NCI-H2196 treated with DMSO at 0.1 percent for 48 hours (cell line): ENCODE measurements at regions not wholly inside any gene's neighbourhood (a gene's known extent, or its start where the extent isn't known, plus 50 kb on each side); places are given as distances from the start of the nearest gene placed in this dataset.
"Not testable (repeated sequence)": the region's sequence is repeated elsewhere in the genome, so short reads cannot be mapped to it uniquely, and the experiment has no call there.

Experiments used
- DNase-seq: peaks from one replicate; lab custom pipeline; 2025; ENCODE audit not compliant: unreplicated experiment; lab: John Stamatoyannopoulos, UW

DNA sequence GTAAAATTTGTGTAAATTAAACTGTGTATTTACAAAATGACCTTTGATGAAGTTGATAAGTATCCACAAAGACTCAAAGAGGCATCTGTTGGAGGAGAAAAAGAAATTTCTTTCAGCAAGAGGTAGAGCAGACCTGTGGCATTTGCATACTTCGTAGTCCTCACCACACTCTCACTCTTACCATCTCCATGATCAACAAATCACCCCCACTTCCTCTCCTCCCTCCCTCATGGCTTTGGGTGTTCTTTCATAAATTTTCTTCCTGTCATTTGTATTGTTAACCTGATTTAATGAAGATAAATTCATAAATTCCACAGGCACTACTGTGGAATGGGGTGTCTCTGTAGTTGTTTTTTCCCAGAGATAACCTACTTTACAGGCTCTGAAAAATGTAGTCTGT, 366.5 kb downstream of the ZNF674 start:
- no peak for DNase-seq

GRCh38 chrX:46173159-46173558, 372.1 kb downstream of the ZNF674 start:
- DNase-seq = no peak

DNA sequence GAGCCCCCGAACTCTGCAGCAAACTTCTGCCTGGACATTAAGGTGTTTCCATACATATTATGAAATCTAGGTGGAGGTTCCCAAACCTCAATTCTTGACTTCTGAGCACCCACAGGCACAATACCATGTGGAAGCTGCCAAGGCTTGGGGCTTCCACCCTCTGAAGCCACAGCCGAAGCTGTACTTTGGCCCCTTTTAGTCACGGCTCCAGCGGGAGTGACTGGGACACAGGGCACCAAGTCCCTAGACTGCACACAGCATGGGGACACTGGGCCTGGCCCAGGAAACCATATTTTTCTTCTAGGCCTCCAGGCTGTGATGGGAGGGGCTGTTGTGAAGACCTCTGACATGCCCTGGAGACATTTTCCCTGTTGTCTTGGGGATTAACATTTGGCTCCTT, 373.8 kb downstream of the ZNF674 start:
- DNase-seq = not testable (repeated sequence)

DNA sequence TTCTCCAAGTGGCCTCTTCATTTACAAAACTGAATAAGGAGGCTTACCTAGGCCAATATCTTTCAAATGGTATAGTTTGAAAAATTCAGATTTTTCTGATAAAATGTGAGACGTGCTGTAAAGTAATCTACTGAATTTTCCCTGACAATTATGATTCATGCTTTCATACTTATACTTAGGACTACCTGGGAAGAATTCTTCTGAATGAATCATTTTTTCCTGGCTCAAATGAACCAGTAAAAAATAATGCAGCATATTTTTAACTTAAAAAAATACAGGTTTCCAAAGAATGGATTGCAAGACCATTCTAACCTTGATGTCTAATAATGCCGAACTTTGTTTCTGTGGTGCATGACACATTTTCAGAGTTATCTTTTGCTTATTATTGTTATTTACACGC, 375.4 kb downstream of the ZNF674 start:
- no peak for DNase-seq

- no peak for DNase-seq
Measured at GRCh38 chrX:46168254-46168653, 377.0 kb downstream of the ZNF674 start.

- DNase-seq = no peak
Measured at GRCh38 chrX:46165866-46166265, 379.4 kb downstream of the ZNF674 start.

DNA sequence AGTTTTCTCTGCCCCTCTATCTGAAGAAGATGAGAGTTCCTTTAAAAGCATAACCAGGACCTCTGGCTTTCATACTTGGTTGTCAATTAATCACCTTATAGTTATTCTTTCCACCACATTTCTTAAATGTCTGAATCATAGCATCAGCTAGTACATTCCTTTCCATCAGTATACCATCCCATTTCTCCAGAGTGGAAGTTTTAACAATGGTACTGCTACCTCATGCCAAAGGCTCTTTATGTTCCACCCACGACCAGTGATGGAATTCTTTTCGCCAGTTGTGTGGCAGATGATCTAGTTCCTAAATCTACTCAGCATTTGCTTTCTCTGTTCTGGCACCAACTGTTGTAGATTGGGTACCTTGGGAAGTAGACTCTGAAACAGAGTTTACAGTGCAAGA, 379.8 kb downstream of the ZNF674 start:
- DNase-seq = no peak

DNA sequence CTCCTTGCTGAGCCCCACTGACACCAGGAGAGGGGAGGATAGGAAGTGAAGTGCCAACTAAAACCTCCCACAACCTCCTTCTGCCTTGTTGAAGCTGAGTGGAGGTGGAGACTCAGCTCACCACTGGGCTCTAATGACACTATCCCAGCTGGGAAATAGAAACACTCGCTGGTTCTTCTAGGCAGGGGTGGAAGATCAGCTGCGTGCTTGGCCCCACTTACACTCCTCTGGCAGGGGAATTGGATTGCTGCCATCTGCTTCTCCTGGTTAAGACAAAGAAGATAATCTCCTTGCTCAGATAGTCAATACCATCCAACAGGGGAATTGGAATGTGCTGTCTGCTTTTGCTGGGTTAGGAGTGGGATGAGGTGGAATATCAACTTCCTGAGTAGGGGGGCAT, 392.5 kb downstream of the ZNF674 start:
- DNase-seq = no peak

DNA sequence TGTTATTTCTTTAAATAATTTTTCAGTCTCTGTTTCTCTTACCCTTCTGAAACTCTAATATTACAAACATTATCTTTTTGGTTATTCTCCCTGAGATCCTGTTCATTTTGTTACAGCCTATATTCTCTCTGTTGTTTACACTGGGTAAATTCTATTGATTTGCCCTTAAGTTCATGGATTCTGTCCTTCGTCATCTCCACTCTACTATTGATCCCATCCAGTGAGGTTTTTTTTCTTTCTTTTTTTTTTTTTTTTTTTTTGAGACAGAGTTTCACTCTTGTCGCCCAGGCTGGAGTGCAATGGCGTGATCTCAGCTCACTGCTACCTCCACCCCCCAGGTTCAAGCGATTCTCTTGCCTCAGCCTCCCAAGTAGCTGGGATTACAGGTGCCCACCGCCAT, 393.9 kb downstream of the ZNF674 start:
- not testable (repeated sequence) for DNase-seq

GRCh38 chrX:46144566-46144965, 400.7 kb downstream of the ZNF674 start:
- DNase-seq = no peak

- no peak for DNase-seq
Measured at GRCh38 chrX:46140272-46140671, 404.9 kb downstream of the ZNF674 start.

GRCh38 chrX:46130247-46130646, 415.0 kb downstream of the ZNF674 start:
- no peak for DNase-seq

GRCh38 chrX:46125111-46125510, 420.1 kb downstream of the ZNF674 start:
- DNase-seq = no peak

DNA sequence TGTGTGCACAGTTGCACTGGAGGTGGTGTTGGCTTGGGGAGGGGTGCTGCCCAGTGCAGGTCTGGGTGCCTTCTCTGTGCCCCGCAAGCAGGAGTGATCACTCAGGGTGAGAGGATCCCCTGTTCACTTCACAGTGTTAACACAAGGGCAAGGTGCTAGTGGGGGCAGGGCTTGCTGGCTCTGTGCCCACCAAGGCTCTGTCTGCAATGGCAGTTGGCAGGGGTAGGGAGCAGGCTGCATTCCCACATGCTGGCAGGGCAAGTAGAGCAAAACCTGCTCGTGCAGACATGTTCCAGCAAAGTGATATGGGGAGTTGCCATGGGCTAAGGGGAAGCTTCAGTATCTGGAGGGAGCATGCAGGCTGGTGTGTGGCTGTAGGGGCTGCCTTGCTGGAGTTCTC, 428.0 kb downstream of the ZNF674 start:
- no peak for DNase-seq

GRCh38 chrX:46087310-46087709, 457.9 kb downstream of the ZNF674 start:
- DNase-seq = not testable (repeated sequence)

DNA sequence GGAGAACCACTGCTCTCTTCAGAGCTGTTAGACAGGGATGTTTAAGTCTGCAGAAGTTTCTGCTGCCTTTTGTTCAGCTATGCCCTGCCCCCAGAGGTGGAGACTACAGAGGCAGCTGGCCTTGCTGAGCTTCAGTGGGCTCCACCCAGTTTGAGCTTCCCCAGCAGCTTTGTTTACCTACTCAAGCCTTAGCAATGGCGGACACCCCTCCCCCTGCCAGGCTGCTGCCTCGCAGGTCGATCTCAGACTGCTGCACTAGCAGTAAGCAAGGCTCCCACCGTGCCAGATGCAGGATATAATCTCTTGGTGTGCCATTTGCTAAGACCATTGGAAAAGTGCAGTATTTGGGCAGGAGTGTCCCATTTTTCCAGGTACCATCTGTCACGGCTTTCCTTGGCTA, 465.1 kb downstream of the ZNF674 start:
- DNase-seq = not testable (repeated sequence)

GRCh38 chrX:46072791-46073190, 472.4 kb downstream of the ZNF674 start:
- no peak for DNase-seq

DNA sequence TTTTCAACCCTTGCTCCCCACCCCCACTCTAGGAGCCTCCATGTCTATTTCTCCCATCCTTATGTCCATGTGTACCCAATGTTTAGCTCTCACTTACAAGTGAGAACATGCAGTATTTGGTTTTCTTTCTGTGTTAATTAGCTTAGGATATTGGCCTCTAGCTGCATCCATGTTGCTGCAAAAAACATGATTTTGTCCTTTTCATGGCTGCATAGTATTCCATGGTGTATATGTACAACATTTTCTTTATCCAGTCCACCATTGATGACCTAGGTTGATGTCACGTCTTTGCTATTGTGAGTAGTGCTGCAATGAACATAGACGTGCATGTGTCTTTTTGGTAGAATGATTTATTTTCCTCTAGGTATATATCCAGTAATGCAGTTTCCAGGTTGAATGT, 472.8 kb downstream of the ZNF674 start:
- DNase-seq = no peak

DNA sequence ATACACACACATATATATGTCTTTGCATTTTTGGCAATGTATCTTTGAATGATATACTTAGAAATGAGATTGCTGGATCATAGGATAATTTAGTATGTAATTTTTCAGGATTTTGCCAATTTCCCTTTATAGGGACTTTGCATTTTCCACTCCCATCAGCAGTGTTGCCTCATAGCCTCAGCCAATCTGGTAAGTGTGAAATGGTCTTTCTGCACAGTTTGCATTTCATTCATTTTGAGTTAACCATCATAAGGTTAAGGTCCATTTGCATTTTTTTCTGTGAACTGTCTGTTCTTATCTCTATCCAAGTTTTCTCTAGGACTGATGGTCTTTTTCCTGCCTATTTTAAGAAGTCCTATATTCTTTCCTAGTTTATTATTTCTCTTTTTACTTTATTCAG, 474.8 kb downstream of the ZNF674 start:
- DNase-seq = no peak

DNA sequence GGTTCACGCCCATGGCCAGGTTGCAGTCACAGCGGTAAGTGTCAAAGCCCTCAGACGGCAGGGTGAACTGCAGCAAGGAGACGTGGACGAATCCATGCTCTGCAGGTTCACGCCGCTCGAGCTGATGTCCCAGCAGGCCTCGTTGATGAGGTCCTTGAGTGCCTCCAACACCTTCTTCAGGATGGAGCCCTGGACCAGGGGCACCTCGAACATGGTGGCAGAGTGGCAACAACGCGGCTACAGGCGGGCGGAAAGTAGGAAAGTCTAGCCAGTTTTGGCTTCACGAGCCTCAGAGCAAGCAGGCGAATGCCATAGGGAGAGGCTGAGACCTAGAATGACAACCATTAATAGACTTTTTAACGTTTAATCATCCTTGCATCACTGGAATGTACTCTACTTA, 485.9 kb downstream of the ZNF674 start:
- no peak for DNase-seq

DNA sequence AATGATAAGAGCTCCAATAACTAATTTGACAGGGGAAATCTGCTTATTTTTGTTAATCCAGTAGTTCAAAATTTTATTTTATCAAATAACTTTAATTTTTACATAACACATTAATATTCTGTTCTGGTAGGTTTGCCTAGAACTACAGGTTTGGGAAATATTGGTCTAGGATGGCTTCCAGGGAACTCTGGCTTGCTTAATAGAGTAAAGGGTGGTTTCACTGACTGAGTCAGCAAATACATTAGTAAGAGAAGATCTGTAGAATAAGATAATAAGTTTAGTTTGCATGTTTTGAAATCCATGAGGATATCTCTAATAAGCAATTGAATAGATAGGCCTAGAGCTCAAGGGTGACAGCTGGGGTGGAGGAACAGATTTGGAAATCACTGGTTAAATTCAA, 500.7 kb downstream of the ZNF674 start:
- no peak for DNase-seq

DNA sequence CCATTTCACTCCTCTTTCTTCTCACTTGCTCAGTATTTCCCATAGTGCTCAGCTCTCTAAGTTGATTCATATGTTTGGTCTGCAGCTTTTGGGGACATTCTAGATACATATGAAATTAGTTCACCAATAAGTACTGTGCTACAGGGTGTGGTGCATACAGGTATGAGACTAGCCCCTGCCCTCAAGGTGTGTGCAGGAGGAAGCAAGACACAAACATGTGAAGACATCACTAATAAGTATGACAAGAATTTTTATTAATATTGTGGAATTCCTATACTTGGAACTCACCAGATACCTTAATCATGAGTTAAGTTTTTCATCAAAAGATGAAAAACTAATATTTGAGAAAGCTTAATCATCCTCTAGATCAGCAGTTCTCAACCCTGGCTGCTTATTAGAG, 505.2 kb downstream of the ZNF674 start:
- no peak for DNase-seq

GRCh38 chrX:46039526-46039925, 505.7 kb downstream of the ZNF674 start:
- no peak for DNase-seq

DNA sequence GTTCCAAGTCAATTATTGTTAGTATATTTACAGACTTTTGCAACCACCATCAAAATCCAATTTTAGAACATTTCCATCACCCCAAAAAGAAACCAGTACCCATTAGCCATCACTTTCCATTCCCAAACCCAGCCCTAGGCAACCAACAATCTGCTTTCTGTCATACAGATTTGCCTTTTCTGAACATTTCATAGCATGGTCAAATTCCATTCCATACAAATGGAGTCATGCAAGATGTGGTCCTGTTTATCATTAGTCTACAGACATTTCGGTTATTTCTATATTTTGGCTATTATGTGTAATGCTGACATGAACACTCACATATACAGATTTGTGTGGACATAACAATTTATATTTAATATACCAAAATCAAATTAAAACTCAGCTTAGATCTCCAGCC, 508.7 kb downstream of the ZNF674 start:
- DNase-seq = no peak
